DOHH2 (cell line): ENCODE measurements at regions not wholly inside any gene's neighbourhood (a gene's known extent, or its start where the extent isn't known, plus 50 kb on each side); places are given as distances from the start of the nearest gene placed in this dataset.

Source experiments
- H3F3A ChIP-seq: fragments of 200-600 bp; sonication (generic), shearing (Covaris generic); 2 replicates; pipeline ENCODE4 v1.6.0; 2016; ENCODE audit warnings: antibody characterized with exemption, mild to moderate bottlenecking; ENCODE audit not compliant: control insufficient read depth, insufficient read depth
- H3K27ac ChIP-seq: fragments of 200-600 bp; sonication (generic); 2 replicates; pipeline ENCODE4 v1.5.1; 2014; ENCODE audit warnings: low read depth, mild to moderate bottlenecking, low read length, moderate library complexity
- H3K27me3 ChIP-seq: fragments of 200-600 bp; sonication (generic); 2 replicates; pipeline ENCODE4 v1.6.1; 2014; ENCODE audit warnings: mild to moderate bottlenecking, low read length, mixed read lengths; ENCODE audit not compliant: control insufficient read depth
- H3K36me3 ChIP-seq: fragments of 200-600 bp; sonication (generic); 2 replicates; pipeline ENCODE4 v1.6.1; 2014; ENCODE audit warnings: mild to moderate bottlenecking, low read length, moderate library complexity, mixed read lengths; ENCODE audit not compliant: control insufficient read depth
- H3K4me1 ChIP-seq: fragments of 200-600 bp; sonication (generic); 2 replicates; pipeline ENCODE4 v1.6.1; 2014; ENCODE audit warnings: mild to moderate bottlenecking, low read length, mixed read lengths; ENCODE audit not compliant: control insufficient read depth
- H3K4me2 ChIP-seq: fragments of 200-600 bp; sonication (generic); 2 replicates; pipeline ENCODE4 v1.6.0; 2014; ENCODE audit warnings: mild to moderate bottlenecking, low read length, moderate library complexity
- H3K4me3 ChIP-seq: fragments of 200-600 bp; sonication (generic); 2 replicates; pipeline ENCODE4 v1.5.1; 2014; ENCODE audit warnings: mild to moderate bottlenecking, low read length, mixed read lengths
- H3K79me2 ChIP-seq: fragments of 200-600 bp; sonication (generic); 2 replicates; pipeline ENCODE4 v1.6.1; 2014; ENCODE audit warnings: mild to moderate bottlenecking, low read length, mixed read lengths; ENCODE audit not compliant: control insufficient read depth
- H3K9me2 ChIP-seq: fragments of 200-600 bp; sonication (generic); replicated peaks from 2 replicates; pipeline ENCODE4 v1.6.1; 2014; ENCODE audit warnings: mild to moderate bottlenecking, low read length, mixed read lengths; ENCODE audit not compliant: control insufficient read depth
- H3K9me3 ChIP-seq: fragments of 200-600 bp; sonication (generic); 2 replicates; pipeline ENCODE4 v1.6.1; 2014; ENCODE audit warnings: antibody characterized with exemption, low read length, mixed read lengths; ENCODE audit not compliant: control insufficient read depth, insufficient read depth
- H4K20me1 ChIP-seq: fragments of 200-600 bp; sonication (generic); 2 replicates; pipeline ENCODE4 v1.6.0; 2014; ENCODE audit warnings: low read depth, mild to moderate bottlenecking, antibody characterized with exemption, low read length, moderate library complexity; ENCODE audit not compliant: control insufficient read depth, insufficient read depth
- EZH2phosphoT487 ChIP-seq: fragments of 200-600 bp; sonication (generic); IDR thresholded peaks from 2 replicates; pipeline ENCODE4 v1.6.1; 2017; ENCODE audit warnings: borderline replicate concordance, mild to moderate bottlenecking, antibody characterized with exemption, low read length, moderate library complexity, mixed read lengths
- TF ChIP-seq, protein P1 (sequence below): fragments of 200-600 bp; sonication (generic); IDR thresholded peaks from one replicate; pipeline ENCODE4 v1.5.1; 2014; ENCODE audit warnings: antibody characterized with exemption, mild to moderate bottlenecking, low read depth, low read length; ENCODE audit not compliant: poor library complexity, severe bottlenecking

DNA sequence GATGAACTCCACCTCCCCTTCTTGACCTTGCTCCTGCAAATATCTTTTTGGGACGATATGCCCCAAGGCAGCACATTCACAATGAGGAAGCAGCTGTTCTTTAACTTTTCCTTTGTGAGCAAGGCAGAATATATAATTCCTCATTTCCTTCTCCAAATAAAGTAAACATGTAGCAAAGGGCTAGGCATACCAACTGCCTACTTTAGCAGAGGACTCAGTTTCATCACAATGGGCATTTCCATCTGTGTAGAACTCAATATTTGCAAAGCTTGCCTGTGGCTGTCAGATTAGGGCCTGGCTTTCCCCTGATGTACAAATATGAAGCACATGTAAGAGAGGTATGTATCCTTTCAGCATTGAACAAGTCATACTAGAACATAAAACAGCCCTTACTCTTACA, 366.9 kb downstream of the RSL24D1 start:
- H3K27ac ChIP-seq = no peak overlapping the region
- no peak for TF ChIP-seq EZH2phosphoT487
- TF ChIP-seq, protein P1, sequence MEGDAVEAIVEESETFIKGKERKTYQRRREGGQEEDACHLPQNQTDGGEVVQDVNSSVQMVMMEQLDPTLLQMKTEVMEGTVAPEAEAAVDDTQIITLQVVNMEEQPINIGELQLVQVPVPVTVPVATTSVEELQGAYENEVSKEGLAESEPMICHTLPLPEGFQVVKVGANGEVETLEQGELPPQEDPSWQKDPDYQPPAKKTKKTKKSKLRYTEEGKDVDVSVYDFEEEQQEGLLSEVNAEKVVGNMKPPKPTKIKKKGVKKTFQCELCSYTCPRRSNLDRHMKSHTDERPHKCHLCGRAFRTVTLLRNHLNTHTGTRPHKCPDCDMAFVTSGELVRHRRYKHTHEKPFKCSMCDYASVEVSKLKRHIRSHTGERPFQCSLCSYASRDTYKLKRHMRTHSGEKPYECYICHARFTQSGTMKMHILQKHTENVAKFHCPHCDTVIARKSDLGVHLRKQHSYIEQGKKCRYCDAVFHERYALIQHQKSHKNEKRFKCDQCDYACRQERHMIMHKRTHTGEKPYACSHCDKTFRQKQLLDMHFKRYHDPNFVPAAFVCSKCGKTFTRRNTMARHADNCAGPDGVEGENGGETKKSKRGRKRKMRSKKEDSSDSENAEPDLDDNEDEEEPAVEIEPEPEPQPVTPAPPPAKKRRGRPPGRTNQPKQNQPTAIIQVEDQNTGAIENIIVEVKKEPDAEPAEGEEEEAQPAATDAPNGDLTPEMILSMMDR = no peak
- H3K9me2 ChIP-seq = no peaks in the 10 kb centered on the region
- H3K4me1 ChIP-seq = no peaks in the 10 kb centered on the region
- H3F3A ChIP-seq = no peaks in the 10 kb centered on the region
- no peak overlapping the region for H3K4me3 ChIP-seq
- no peaks in the 10 kb centered on the region for H3K9me3 ChIP-seq
- H3K27me3 ChIP-seq = no peaks in the 10 kb centered on the region
- no peaks in the 10 kb centered on the region for H3K36me3 ChIP-seq
- H4K20me1 ChIP-seq = no peaks in the 10 kb centered on the region
- no peak overlapping the region for H3K4me2 ChIP-seq
- no peaks in the 10 kb centered on the region for H3K79me2 ChIP-seq

DNA sequence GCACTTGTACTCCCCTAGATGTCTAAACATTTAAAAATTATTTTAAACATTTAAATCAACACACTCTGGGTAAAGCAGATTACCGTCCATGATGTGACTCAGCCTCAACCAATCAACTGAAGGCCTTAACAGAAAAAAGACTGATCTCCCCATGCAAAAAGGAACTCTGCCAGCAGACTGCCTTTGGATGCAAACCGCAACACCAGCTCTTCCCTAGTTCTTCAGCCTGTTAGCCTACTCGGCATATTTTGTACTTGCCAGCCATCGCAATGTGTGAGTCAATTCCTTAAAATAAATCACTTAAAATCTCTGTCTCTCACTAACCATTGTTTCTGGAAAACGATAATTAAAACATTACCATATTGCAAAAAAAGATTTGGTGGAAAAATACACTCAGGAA, 375.9 kb downstream of the RSL24D1 start:
- H3F3A ChIP-seq = no peaks in the 10 kb centered on the region
- no peaks in the 10 kb centered on the region for H3K4me1 ChIP-seq
- H3K4me3 ChIP-seq = no peak overlapping the region
- no peaks in the 10 kb centered on the region for H3K9me2 ChIP-seq
- no peak overlapping the region for H3K27ac ChIP-seq
- no peaks in the 10 kb centered on the region for H3K79me2 ChIP-seq
- no peaks in the 10 kb centered on the region for H3K27me3 ChIP-seq
- TF ChIP-seq EZH2phosphoT487 = no peak
- TF ChIP-seq, protein P1 = no peak
- no peak overlapping the region for H3K4me2 ChIP-seq
- H3K9me3 ChIP-seq = no peaks in the 10 kb centered on the region
- no peaks in the 10 kb centered on the region for H3K36me3 ChIP-seq
- no peaks in the 10 kb centered on the region for H4K20me1 ChIP-seq

DNA sequence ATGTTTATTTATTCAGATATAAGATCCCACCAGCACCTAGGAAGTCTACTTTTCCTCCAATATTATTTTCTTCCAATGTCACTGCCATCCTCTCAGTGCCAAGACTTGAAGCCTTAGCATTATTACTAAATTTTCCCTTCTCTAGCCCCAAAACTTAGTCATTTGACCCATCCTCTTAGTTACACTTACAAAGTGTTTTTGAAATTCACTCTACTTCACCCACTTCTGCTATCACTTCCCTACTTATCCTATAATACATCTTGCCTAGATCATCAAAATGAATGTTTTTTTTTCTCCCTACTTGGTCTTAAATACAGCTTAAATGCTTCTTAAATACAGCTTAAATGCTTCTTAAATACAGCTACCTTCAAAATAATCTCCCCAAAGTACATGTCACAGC, 376.6 kb downstream of the RSL24D1 start:
- Histone ChIP-seq H3K4me3 (no peak overlapping the region), H3K9me3 (no peaks in the 10 kb centered on the region), H3K9me2 (no peaks in the 10 kb centered on the region), H3K27ac (no peak overlapping the region), H3K36me3 (no peaks in the 10 kb centered on the region), H3K27me3 (no peaks in the 10 kb centered on the region), H3K4me2 (no peak overlapping the region), H3K79me2 (no peaks in the 10 kb centered on the region), H4K20me1 (no peaks in the 10 kb centered on the region), H3F3A (no peaks in the 10 kb centered on the region), H3K4me1 (no peaks in the 10 kb centered on the region)
- no peak for TF ChIP-seq EZH2phosphoT487
- TF ChIP-seq, protein P1 = no peak

DNA sequence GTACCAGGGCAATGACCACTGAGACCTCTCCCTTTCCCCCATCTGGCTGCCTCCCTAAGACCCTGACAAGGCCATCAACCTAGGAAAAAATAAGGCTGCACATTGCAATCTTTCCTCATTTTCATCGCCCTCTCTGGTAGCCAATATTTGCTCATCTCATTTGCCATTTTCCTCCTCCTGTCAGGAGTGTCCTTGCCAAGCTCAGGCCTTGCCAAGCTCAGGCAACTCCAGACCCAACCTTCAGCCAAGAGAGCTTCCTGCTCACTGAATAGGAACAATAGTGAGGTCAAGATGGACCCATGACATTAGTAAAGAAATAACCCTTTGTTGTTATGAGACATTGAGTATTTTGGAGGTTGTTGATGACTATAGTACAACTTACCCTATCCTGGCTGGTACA, 380.3 kb downstream of the RSL24D1 start:
- no peaks in the 10 kb centered on the region for H3F3A ChIP-seq
- H3K27me3 ChIP-seq = no peaks in the 10 kb centered on the region
- no peaks in the 10 kb centered on the region for H3K79me2 ChIP-seq
- H3K4me3 ChIP-seq = no peak overlapping the region
- no peaks in the 10 kb centered on the region for H3K9me3 ChIP-seq
- TF ChIP-seq, protein P1 = no peak
- no peak for TF ChIP-seq EZH2phosphoT487
- no peaks in the 10 kb centered on the region for H3K36me3 ChIP-seq
- H4K20me1 ChIP-seq = no peaks in the 10 kb centered on the region
- H3K4me2 ChIP-seq = no peak overlapping the region
- no peak overlapping the region for H3K27ac ChIP-seq
- no peaks in the 10 kb centered on the region for H3K9me2 ChIP-seq
- H3K4me1 ChIP-seq = no peaks in the 10 kb centered on the region
